Neuron (in vitro differentiated cells): ENCODE measurements at regions not wholly inside any gene's neighbourhood (a gene's known extent, or its start where the extent isn't known, plus 50 kb on each side); places are given as distances from the start of the nearest gene placed in this dataset.

Experiments used
- H2AFZ ChIP-seq: one replicate; pipeline ENCODE4 v1.6.1; 2013; ENCODE audit warnings: low read depth, mild to moderate bottlenecking, inconsistent platforms, low read length, moderate library complexity
- H3K27me3 ChIP-seq: one replicate; pipeline ENCODE4 v1.6.1; 2013; ENCODE audit warnings: low read length; ENCODE audit not compliant: insufficient read depth
- H3K36me3 ChIP-seq: one replicate; pipeline ENCODE4 v1.6.1; 2013; ENCODE audit warnings: low read length; ENCODE audit not compliant: insufficient read depth
- H3K4me1 ChIP-seq: one replicate; pipeline ENCODE4 v1.6.1; 2013; ENCODE audit warnings: low read length; ENCODE audit not compliant: insufficient read depth
- H3K4me3 ChIP-seq: 2 replicates; pipeline ENCODE4 v1.5.1; 2013; ENCODE audit warnings: mild to moderate bottlenecking, low read length, moderate library complexity
- H3K9me3 ChIP-seq: one replicate; pipeline ENCODE4 v1.6.1; 2013; ENCODE audit warnings: low read length

DNA sequence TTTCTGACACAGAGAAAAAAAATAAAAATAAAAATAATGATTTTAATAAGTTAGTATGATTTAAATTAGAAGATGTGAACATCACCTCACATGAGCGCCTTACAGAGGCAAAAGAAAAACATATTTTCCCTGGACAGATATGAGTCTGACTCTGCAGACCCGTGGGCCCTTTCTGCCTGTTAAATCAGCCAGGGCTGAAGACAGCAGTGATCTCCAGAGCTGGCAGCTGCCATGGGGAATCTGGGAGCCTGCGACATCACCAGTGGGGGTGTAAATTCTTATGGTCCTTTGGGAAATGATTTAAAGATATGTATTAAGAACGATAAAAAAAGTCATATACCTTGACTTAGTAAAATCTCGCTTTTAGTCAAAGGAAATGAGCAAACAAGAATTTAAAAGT is 65.7 kb upstream of the FOXF1 start:
- Histone ChIP-seq H2AFZ (no peak overlapping the region), H3K4me3 (no peak overlapping the region), H3K36me3 (no peaks in the 10 kb centered on the region), H3K27me3 (peaks cover 26% of the 10 kb centered on the region), H3K9me3 (no peaks in the 10 kb centered on the region), H3K4me1 (no peaks in the 10 kb centered on the region)

DNA sequence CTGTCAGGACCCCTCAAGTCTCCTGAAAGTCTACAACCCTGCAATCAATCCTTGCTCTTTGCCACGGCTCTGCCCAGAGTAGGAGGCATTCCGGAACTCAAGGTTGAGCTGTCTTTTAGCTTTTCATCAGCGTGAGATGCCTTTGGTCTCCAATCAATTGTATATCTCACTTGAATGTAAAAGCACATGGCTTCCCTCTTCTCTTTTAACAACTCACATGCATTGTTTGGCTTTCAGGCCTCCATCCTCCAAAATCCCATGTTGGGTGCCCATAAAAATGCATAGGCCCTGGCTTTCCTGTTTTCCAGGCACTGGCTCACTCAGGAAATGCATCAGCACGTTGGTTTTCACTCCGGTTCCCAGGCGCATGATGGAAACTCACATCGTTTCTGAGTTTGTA is 64.0 kb upstream of the FOXF1 start:
- peaks cover 34% of the 10 kb centered on the region for H3K27me3 ChIP-seq

GRCh38 chr16:86447228-86447627 is 63.1 kb upstream of the FOXF1 start:
- Histone ChIP-seq H3K36me3 (no peaks in the 10 kb centered on the region), H3K27me3 (peaks cover 27% of the 10 kb centered on the region)

More for the DNA sequence above, 64.0 kb upstream of the FOXF1 start:
- Histone ChIP-seq H3K9me3 (no peaks in the 10 kb centered on the region), H3K4me3 (no peak overlapping the region), H3K36me3 (no peaks in the 10 kb centered on the region), H2AFZ (no peak overlapping the region), H3K4me1 (no peaks in the 10 kb centered on the region)

GRCh38 chr16:86448306-86448890 is 61.9 kb upstream of the FOXF1 start:
- H3K4me3 ChIP-seq = no peak overlapping the region
- no peak overlapping the region for H2AFZ ChIP-seq
- no peaks in the 10 kb centered on the region for H3K4me1 ChIP-seq
- peaks cover 22% of the 10 kb centered on the region for H3K27me3 ChIP-seq
- no peaks in the 10 kb centered on the region for H3K9me3 ChIP-seq
- H3K36me3 ChIP-seq = no peaks in the 10 kb centered on the region

More at GRCh38 chr16:86447228-86447627, 63.1 kb upstream of the FOXF1 start:
- no peaks in the 10 kb centered on the region for H3K9me3 ChIP-seq
- no peaks in the 10 kb centered on the region for H3K4me1 ChIP-seq
- no peak overlapping the region for H3K4me3 ChIP-seq
- H2AFZ ChIP-seq = no peak overlapping the region

GRCh38 chr16:86449446-86450095 is 60.8 kb upstream of the FOXF1 start:
- Histone ChIP-seq H3K27me3 (peaks cover 19% of the 10 kb centered on the region), H2AFZ (no peak overlapping the region), H3K36me3 (no peaks in the 10 kb centered on the region), H3K9me3 (no peaks in the 10 kb centered on the region), H3K4me1 (no peaks in the 10 kb centered on the region), H3K4me3 (no peak overlapping the region)

DNA sequence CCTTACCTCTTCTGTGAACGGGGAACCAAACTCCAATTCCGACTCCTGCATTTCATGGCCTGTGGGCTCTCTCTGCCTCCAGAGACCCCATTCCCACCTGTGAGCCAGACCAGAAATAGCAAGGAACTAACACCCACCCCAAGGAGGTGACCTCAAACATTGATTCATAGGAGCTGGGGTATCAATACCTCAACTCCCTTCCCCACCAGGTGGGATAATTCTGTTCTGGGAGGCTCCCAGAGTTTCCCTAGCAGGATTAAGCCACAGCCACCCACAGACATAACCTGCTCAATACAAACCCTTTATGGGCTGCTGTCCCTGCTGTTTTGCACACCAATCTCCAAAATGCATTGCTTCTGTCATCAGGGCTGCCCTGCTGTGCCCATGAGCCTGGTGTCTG is 59.6 kb upstream of the FOXF1 start:
- no peaks in the 10 kb centered on the region for H3K9me3 ChIP-seq
- H3K27me3 ChIP-seq = peaks cover 19% of the 10 kb centered on the region
- no peaks in the 10 kb centered on the region for H3K4me1 ChIP-seq
- H3K4me3 ChIP-seq = no peak overlapping the region
- H2AFZ ChIP-seq = no peak overlapping the region
- no peaks in the 10 kb centered on the region for H3K36me3 ChIP-seq

DNA sequence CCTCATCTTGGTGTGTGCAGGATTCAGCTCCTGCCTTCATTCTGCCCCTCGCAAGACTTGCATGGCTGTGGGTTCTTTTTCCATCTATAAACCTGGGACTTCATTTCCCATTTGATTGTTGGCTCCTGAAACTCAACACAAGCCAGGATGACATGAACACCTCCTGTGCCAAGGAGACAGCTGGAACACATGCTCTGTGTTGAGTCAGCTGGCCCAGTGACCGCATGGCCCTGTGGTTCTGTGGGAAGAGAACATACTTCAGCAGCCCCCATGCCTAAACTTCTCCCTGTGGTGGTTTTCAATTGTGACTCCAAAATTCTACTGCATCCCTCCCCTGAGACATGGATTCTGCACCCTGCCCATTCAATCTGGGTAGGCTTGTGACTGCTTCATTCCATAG is 57.9 kb upstream of the FOXF1 start:
- no peaks in the 10 kb centered on the region for H3K9me3 ChIP-seq
- H2AFZ ChIP-seq = no peak overlapping the region
- H3K4me1 ChIP-seq = no peaks in the 10 kb centered on the region

DNA sequence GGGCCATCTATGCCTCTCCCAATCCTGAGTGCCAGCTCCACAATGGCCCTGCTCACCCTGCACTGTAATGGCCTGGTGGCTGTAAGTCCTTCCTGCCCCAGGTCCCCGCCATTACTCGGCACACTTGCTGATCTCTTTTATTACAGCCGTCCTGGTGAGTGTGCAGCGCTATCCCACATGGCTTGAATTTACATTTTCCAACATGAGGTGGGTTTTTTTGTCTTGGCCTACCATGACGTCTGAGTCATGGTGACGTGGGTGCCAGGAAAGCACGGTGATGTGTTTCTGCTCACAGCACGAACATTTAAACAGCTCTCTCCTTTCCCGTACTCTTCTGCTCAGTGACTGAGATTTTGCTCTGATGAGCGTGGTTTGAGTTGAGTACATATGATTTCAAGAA is 55.2 kb upstream of the FOXF1 start:
- Histone ChIP-seq H2AFZ (no peak overlapping the region), H3K4me3 (no peak overlapping the region), H3K27me3 (peaks cover 17% of the 10 kb centered on the region), H3K36me3 (no peaks in the 10 kb centered on the region), H3K9me3 (no peaks in the 10 kb centered on the region), H3K4me1 (no peaks in the 10 kb centered on the region)

More for the DNA sequence above, 57.9 kb upstream of the FOXF1 start:
- Histone ChIP-seq H3K27me3 (peaks cover 17% of the 10 kb centered on the region), H3K4me3 (no peak overlapping the region), H3K36me3 (no peaks in the 10 kb centered on the region)

GRCh38 chr16:86455640-86456039 is 54.7 kb upstream of the FOXF1 start:
- H3K27me3 ChIP-seq = peaks cover 12% of the 10 kb centered on the region

GRCh38 chr16:86457501-86458148 is 52.7 kb upstream of the FOXF1 start:
- no peaks in the 10 kb centered on the region for H3K4me1 ChIP-seq
- H3K27me3 ChIP-seq = peaks cover 10% of the 10 kb centered on the region
- no peak overlapping the region for H3K4me3 ChIP-seq
- no peaks in the 10 kb centered on the region for H3K36me3 ChIP-seq
- H2AFZ ChIP-seq = no peak overlapping the region
- no peaks in the 10 kb centered on the region for H3K9me3 ChIP-seq

More at GRCh38 chr16:86455640-86456039, 54.7 kb upstream of the FOXF1 start:
- Histone ChIP-seq H3K4me3 (no peak overlapping the region), H3K4me1 (no peaks in the 10 kb centered on the region), H3K36me3 (no peaks in the 10 kb centered on the region), H3K9me3 (no peaks in the 10 kb centered on the region), H2AFZ (no peak overlapping the region)

DNA sequence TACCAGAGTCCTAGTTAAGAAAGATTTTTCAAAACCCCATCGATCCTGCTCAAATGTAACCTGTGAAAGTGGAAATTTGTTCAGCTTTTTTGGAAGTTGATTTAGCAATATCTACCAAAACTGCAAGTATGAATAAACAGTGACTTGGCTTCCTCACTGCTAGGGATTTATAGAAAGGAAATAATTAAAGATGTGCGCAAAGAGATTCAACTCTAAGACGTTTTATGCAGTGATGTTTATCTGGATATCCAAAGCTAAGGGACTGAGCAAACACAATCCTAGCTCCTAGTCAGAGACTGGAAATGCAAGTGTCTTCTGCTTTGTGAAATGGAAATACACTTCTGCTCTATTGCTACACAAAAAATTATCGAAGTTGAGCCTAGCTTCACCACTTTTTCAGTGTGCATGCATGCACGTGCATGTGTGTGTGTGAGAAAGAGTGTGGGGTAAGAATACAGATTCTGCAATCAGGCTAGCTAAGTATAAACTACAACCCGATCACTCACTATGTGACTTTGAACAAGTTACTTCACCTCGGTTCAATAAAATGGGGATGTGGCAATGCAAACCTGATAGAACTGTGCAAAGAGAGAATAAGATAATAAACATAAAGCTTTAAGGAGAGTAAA is 52.1 kb upstream of the FOXF1 start:
- no peaks in the 10 kb centered on the region for H3K9me3 ChIP-seq
- no peaks in the 10 kb centered on the region for H3K36me3 ChIP-seq
- H3K27me3 ChIP-seq = peaks cover 10% of the 10 kb centered on the region
- H3K4me1 ChIP-seq = no peaks in the 10 kb centered on the region
- no peak overlapping the region for H2AFZ ChIP-seq
- H3K4me3 ChIP-seq = no peak overlapping the region

DNA sequence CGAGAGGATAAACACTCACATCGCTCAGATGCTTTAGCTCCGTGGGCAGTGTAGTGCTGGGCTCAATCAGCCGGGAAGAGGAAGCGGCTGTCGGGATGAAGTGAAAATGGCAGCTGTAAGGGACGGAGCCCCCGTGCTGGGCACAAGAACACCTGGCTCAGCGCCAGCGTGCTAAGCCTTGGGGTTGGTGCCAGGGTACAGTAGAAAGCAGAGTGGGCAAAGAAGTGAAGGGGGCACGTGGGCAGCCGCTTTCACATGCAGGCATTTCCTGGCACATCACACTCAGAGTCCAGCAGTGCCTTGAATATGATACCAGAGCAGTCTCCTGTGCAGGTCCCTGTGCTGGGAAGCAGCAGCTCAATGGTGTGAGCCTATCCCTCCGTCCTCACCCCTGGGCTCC is 51.1 kb upstream of the FOXF1 start:
- H2AFZ ChIP-seq = no peak overlapping the region
- no peaks in the 10 kb centered on the region for H3K36me3 ChIP-seq
- H3K27me3 ChIP-seq = peaks cover 10% of the 10 kb centered on the region
- H3K4me1 ChIP-seq = no peaks in the 10 kb centered on the region
- H3K4me3 ChIP-seq = no peak overlapping the region
- H3K9me3 ChIP-seq = no peaks in the 10 kb centered on the region
